HCT116 (cell line): ENCODE measurements at regions not wholly inside any gene's neighbourhood (a gene's known extent, or its start where the extent isn't known, plus 50 kb on each side); places are given as distances from the start of the nearest gene placed in this dataset.

Experiments used
- ATAC-seq: fragments of 200-7000 bp; cut with Tn5 transposase; 2 replicates; pipeline ENCODE4 v1.9.1; 2020; ENCODE audit warnings: mild to moderate bottlenecking, moderate library complexity
- BruUV-seq: library from RNA; stranded (reverse); fragments of 400-500 nt; replicated peaks from 2 replicates; lab custom pipeline; 2021; lab: Mats Ljungman, UMichigan
- CTCF ChIA-PET: fragments of 300-600 bp; sonication (Branson Sonifier 250); formaldehyde crosslinking; loops from one replicate; lab custom pipeline; 2021; ENCODE audit warnings: antibody characterized with exemption; lab: Charles Lee
- POLR2A ChIA-PET: fragments of 300-600, 350-600 bp; sonication (Branson Sonifier 250); formaldehyde crosslinking; loops from one replicate; lab custom pipeline; 2021; ENCODE audit warnings: antibody characterized with exemption; lab: Charles Lee
- RAD21 ChIA-PET, 2 experiments: fragments of 300-600 bp; sonication (Branson Sonifier 250); formaldehyde crosslinking; loops; one replicate each; lab custom pipeline; 2023; ENCODE audit warnings: low total read pairs in 2 of 2; ENCODE audit not compliant: uncharacterized antibody in 2 of 2, unreplicated experiment in 2 of 2, low non-redundant PET in 1 of 2; lab: Charles Lee
- DNase-seq: peaks from one replicate; pipeline ENCODE4 v3.0.0-alpha.2; 2010; ENCODE audit warnings: low read depth, low spot score
- H2AFZ ChIP-seq: fragments of 200-600 bp; shearing (Covaris generic), sonication (generic); 2 replicates; pipeline ENCODE4 v1.6.1; 2017; ENCODE audit warnings: low read depth, mixed run types, mixed read lengths, antibody characterized with exemption, low read length; ENCODE audit not compliant: poor library complexity, severe bottlenecking
- H3K27ac ChIP-seq: 2 replicates; pipeline ENCODE4 v1.5.1; 2012; ENCODE audit warnings: low read depth, low read length
- H3K27me3 ChIP-seq: fragments of 200-600 bp; sonication (generic); 2 replicates; pipeline ENCODE4 v1.6.1; 2016; ENCODE audit warnings: mixed run types, low read length, mixed read lengths; ENCODE audit not compliant: insufficient read depth
- H3K36me3 ChIP-seq, 2 experiments: fragments of 200-500 bp in 1 of 2; fragments of 200-600 bp in 1 of 2; sonication (Bioruptor generic) in 1 of 2; sonication (generic) in 1 of 2; 2 replicates each; pipeline versions ENCODE4 v1.5.1 to v1.6.1; 2014 to 2016; ENCODE audit warnings: low read length in 2 of 2, inconsistent platforms in 1 of 2, mixed read lengths in 1 of 2, mixed run types in 1 of 2; ENCODE audit not compliant: insufficient read depth in 2 of 2, control insufficient read depth in 1 of 2
- H3K4me1 ChIP-seq, 2 experiments: fragments of 200-600 bp in 1 of 2; sonication (generic) in 1 of 2; 2 replicates each; pipeline versions ENCODE4 v1.5.1 to v1.6.1; 2012 to 2017; ENCODE audit warnings: low read length in 2 of 2, inconsistent platforms in 1 of 2, mild to moderate bottlenecking in 1 of 2, mixed read lengths in 1 of 2, mixed run types in 1 of 2, moderate library complexity in 1 of 2; ENCODE audit not compliant: insufficient read depth in 2 of 2, control insufficient read depth in 1 of 2
- H3K4me2 ChIP-seq: fragments of 200-600 bp; sonication (generic); 2 replicates; pipeline ENCODE4 v1.6.1; 2017; ENCODE audit warnings: mixed run types, low read length, mixed read lengths
- H3K4me3 ChIP-seq, 2 experiments: fragments of 200-600 bp in 1 of 2; sonication (generic) in 1 of 2; replicated peaks in 1 of 2; 2 replicates each; pipeline ENCODE4 v1.5.1; 2011 to 2016; ENCODE audit warnings: low read length in 2 of 2, control low read depth in 1 of 2, low read depth in 1 of 2, mild to moderate bottlenecking in 1 of 2, mixed read lengths in 1 of 2, mixed run types in 1 of 2
- H3K79me2 ChIP-seq: fragments of 200-600 bp; sonication (generic); 2 replicates; pipeline ENCODE4 v1.6.1; 2017; ENCODE audit warnings: mild to moderate bottlenecking, mixed run types, low read length, moderate library complexity, mixed read lengths; ENCODE audit not compliant: insufficient read depth
- H3K9ac ChIP-seq: fragments of 200-600 bp; sonication (generic); 2 replicates; pipeline ENCODE4 v1.6.1; 2016; ENCODE audit warnings: low read length, mixed read lengths
- H3K9me2 ChIP-seq: fragments of 200-600 bp; sonication (generic), shearing (Covaris generic); 2 replicates; pipeline ENCODE4 v1.6.1; 2017; ENCODE audit warnings: mixed run types, mild to moderate bottlenecking, moderate library complexity; ENCODE audit not compliant: insufficient read depth
- H3K9me3 ChIP-seq, 2 experiments: fragments of 200-500 bp in 1 of 2; fragments of 200-600 bp in 1 of 2; sonication (Bioruptor generic) in 1 of 2; sonication (generic) in 1 of 2; 2 replicates each; pipeline ENCODE4 v1.6.1; 2014 to 2017; ENCODE audit warnings: low read length in 2 of 2, mixed read lengths in 2 of 2, inconsistent platforms in 1 of 2, low read depth in 1 of 2, mild to moderate bottlenecking in 1 of 2, mixed run types in 1 of 2, moderate library complexity in 1 of 2; ENCODE audit not compliant: control insufficient read depth in 1 of 2, insufficient read depth in 1 of 2
- H4K20me1 ChIP-seq: fragments of 200-600 bp; sonication (generic), shearing (Covaris generic); 2 replicates; pipeline ENCODE4 v1.6.1; 2017; ENCODE audit warnings: mixed run types, mild to moderate bottlenecking, moderate library complexity; ENCODE audit not compliant: insufficient read depth
- EZH2phosphoT487 ChIP-seq: fragments of 200-600 bp; IDR thresholded peaks from 2 replicates; pipeline ENCODE4 v1.6.1; 2018; ENCODE audit warnings: antibody characterized with exemption, borderline replicate concordance
- FOSL1 ChIP-seq: IDR thresholded peaks from 2 replicates; pipeline ENCODE4 v1.6.1; 2012; ENCODE audit warnings: low read depth
- POLR2AphosphoS5 ChIP-seq: IDR thresholded peaks from 2 replicates; pipeline ENCODE4 v1.6.1; 2011; ENCODE audit warnings: mild to moderate bottlenecking, low read depth, low read length, moderate library complexity
- REST ChIP-seq: IDR thresholded peaks from 2 replicates; pipeline ENCODE4 v1.6.1; 2012; ENCODE audit warnings: low read depth
- SIN3A ChIP-seq: IDR thresholded peaks from 2 replicates; pipeline ENCODE4 v1.6.1; 2012; ENCODE audit warnings: low read depth
- TCF7L2 ChIP-seq: IDR thresholded peaks from 2 replicates; pipeline ENCODE4 v1.7.0; 2011; ENCODE audit warnings: borderline replicate concordance, inconsistent platforms; ENCODE audit not compliant: insufficient read depth, insufficient read length; ENCODE audit errors: extremely low read depth
- ZBTB33 ChIP-seq: IDR thresholded peaks from 2 replicates; pipeline ENCODE4 v1.6.1; 2011; ENCODE audit warnings: mild to moderate bottlenecking, low read length, moderate library complexity; ENCODE audit not compliant: insufficient replicate concordance; ENCODE audit errors: extremely low read depth
- intact Hi-C: fragments of 100-400 bp; cut with micrococcal nuclease; formaldehyde crosslinking; loops from 2 replicates; pipeline ENCODE4 v1.10.0; 2022

- no peak for TF ChIP-seq REST
- no peak for TF ChIP-seq FOSL1
- TF ChIP-seq, all 23 proteins: peak for 0
These were observed 473.7 kb upstream of the PTGER4 start (continued) for GRCh38 chr5:40206030-40206429.

GRCh38 chr5:40204144-40204543 lies 475.6 kb upstream of the PTGER4 start:
- no peaks in the 10 kb centered on the region for H3K79me2 ChIP-seq
- H4K20me1 ChIP-seq: no peaks in the 10 kb centered on the region
- TF ChIP-seq TCF7L2 (no peak), ZBTB33 (no peak), EZH2phosphoT487 (no peak), SIN3A (no peak), POLR2AphosphoS5 (no peak)
- no peaks in the 10 kb centered on the region for H3K9me2 ChIP-seq
- ATAC-seq (no peak), DNase-seq (no peak)
- H3K9me3 ChIP-seq: no peaks in the 10 kb centered on the region
- no peaks in the 10 kb centered on the region for H3K36me3 ChIP-seq
- ChIA-PET CTCF (no interaction called here), POLR2A (no interaction called here), RAD21 (no interaction called here)
- BruUV-seq: no TSS peak
- H3K9ac ChIP-seq: no peak overlapping the region
- H3K4me1 ChIP-seq: no peaks in the 10 kb centered on the region
- H3K27me3 ChIP-seq: no peaks in the 10 kb centered on the region
- no peak overlapping the region for H2AFZ ChIP-seq
- intact Hi-C loops: no loop called here
- no peak overlapping the region for H3K4me2 ChIP-seq
- H3K27ac ChIP-seq: no peak overlapping the region
- no peak overlapping the region for H3K4me3 ChIP-seq
